ENCODE measurements at regions not wholly inside any gene's neighbourhood (a gene's known extent, or its start where the extent isn't known, plus 50 kb on each side); places are given as distances from the start of the nearest gene placed in this dataset.

GRCh38 chr15:38672814-38673670 lies 108.4 kb upstream of the RASGRP1 start:
- H3K4me3 ChIP-seq (ENCODE audit: extremely low read depth, insufficient read depth, low read length, poor library complexity, severe bottlenecking), result no peak overlapping the region
- WGBS, 2 experiments (ENCODE audit: insufficient coverage in 2 of 2), result 85 to 94% methylated on average over 12 to 13 of the region's 14 CpGs

DNA sequence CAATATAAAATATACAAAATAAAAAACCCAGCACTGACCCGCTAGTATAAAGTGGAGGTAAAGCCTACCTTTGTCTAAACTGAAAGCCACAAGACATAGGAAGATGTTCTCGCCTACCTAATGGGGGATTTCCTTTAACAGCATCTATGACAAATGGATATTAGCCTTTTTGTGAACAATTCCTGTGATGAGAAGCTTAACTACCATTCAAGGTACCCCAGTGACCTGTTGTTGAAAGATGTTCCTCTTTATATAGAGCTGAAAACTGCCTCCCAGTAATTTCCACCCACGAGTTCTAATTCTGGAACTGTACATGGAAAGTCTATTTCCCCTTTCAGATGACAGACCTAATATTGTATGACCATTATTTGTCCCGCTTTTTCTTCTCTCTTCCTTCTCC lies 109.8 kb upstream of the RASGRP1 start:
- 81 to 95% methylated on average over 3 to 4 of the region's 4 CpGs for WGBS, 2 experiments (ENCODE audit: insufficient coverage in 2 of 2)
- Histone ChIP-seq H3K4me1 (ENCODE audit: control insufficient read depth, insufficient read depth, low read length, poor library complexity, severe bottlenecking) (no peaks in the 10 kb centered on the region), H3K27ac (ENCODE audit: low read depth, low read length, severe bottlenecking) (no peak overlapping the region), H3K4me3 (ENCODE audit: extremely low read depth, insufficient read depth, low read length, poor library complexity, severe bottlenecking) (no peak overlapping the region), H3K9me3 (ENCODE audit: control insufficient read depth, low read length) (no peaks in the 10 kb centered on the region), H3K36me3 (ENCODE audit: control insufficient read depth, insufficient read depth, low read length) (no peaks in the 10 kb centered on the region)

More at GRCh38 chr15:38672814-38673670, 108.4 kb upstream of the RASGRP1 start:
- Histone ChIP-seq H3K27ac (ENCODE audit: low read depth, low read length, severe bottlenecking) (no peak overlapping the region), H3K36me3 (ENCODE audit: control insufficient read depth, insufficient read depth, low read length) (no peaks in the 10 kb centered on the region), H3K4me1 (ENCODE audit: control insufficient read depth, insufficient read depth, low read length, poor library complexity, severe bottlenecking) (no peaks in the 10 kb centered on the region), H3K9me3 (ENCODE audit: control insufficient read depth, low read length) (no peaks in the 10 kb centered on the region)

GRCh38 chr15:38678281-38678680 lies 113.7 kb upstream of the RASGRP1 start:
- Histone ChIP-seq H3K36me3 (ENCODE audit: control insufficient read depth, insufficient read depth, low read length) (no peaks in the 10 kb centered on the region), H3K4me3 (ENCODE audit: extremely low read depth, insufficient read depth, low read length, poor library complexity, severe bottlenecking) (no peak overlapping the region), H3K9me3 (ENCODE audit: control insufficient read depth, low read length) (no peaks in the 10 kb centered on the region), H3K4me1 (ENCODE audit: control insufficient read depth, insufficient read depth, low read length, poor library complexity, severe bottlenecking) (no peaks in the 10 kb centered on the region), H3K27ac (ENCODE audit: low read depth, low read length, severe bottlenecking) (no peak overlapping the region)
- WGBS, 2 experiments (ENCODE audit: insufficient coverage in 2 of 2), result no CpG with 5 or more reads among the region's 2 CpGs

GRCh38 chr15:38680775-38681174 lies 116.2 kb upstream of the RASGRP1 start:
- 100% methylated on average over 2 of the region's 5 CpGs; no CpG with 5 or more reads in 1 of the 2 experiments for WGBS, 2 experiments (ENCODE audit: insufficient coverage in 2 of 2)
- Histone ChIP-seq H3K4me3 (ENCODE audit: extremely low read depth, insufficient read depth, low read length, poor library complexity, severe bottlenecking) (no peak overlapping the region), H3K36me3 (ENCODE audit: control insufficient read depth, insufficient read depth, low read length) (no peaks in the 10 kb centered on the region), H3K9me3 (ENCODE audit: control insufficient read depth, low read length) (no peaks in the 10 kb centered on the region), H3K4me1 (ENCODE audit: control insufficient read depth, insufficient read depth, low read length, poor library complexity, severe bottlenecking) (no peaks in the 10 kb centered on the region), H3K27ac (ENCODE audit: low read depth, low read length, severe bottlenecking) (no peak overlapping the region)

DNA sequence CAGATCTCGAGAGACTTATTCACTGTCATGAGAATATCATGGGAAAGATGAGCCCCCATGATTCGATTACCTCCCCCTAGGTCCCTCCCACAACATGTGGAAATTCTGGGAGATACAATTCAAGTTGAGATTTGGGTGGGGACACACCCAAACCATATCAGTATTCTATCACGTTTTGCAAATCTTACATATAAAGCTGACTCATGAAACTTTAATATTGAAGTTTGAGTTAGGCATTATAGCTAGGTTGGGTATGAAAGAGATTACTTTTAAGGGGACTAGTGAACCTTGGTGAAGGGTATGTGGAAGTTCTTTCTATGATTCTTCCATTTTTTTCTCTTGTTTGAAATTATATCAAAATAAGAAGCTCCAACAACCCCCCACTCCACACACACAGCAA lies 117.7 kb upstream of the RASGRP1 start:
- WGBS, 2 experiments (ENCODE audit: insufficient coverage in 2 of 2), result no CpG with 5 or more reads among the region's 3 CpGs
- no peak overlapping the region for H3K4me3 ChIP-seq (ENCODE audit: extremely low read depth, insufficient read depth, low read length, poor library complexity, severe bottlenecking)
- no peaks in the 10 kb centered on the region for H3K4me1 ChIP-seq (ENCODE audit: control insufficient read depth, insufficient read depth, low read length, poor library complexity, severe bottlenecking)
- H3K9me3 ChIP-seq (ENCODE audit: control insufficient read depth, low read length), result no peaks in the 10 kb centered on the region
- H3K36me3 ChIP-seq (ENCODE audit: control insufficient read depth, insufficient read depth, low read length), result no peaks in the 10 kb centered on the region
- no peak overlapping the region for H3K27ac ChIP-seq (ENCODE audit: low read depth, low read length, severe bottlenecking)

GRCh38 chr15:38682861-38683260 lies 118.2 kb upstream of the RASGRP1 start:
- Histone ChIP-seq H3K27ac (ENCODE audit: low read depth, low read length, severe bottlenecking) (no peak overlapping the region), H3K9me3 (ENCODE audit: control insufficient read depth, low read length) (no peaks in the 10 kb centered on the region), H3K36me3 (ENCODE audit: control insufficient read depth, insufficient read depth, low read length) (no peaks in the 10 kb centered on the region), H3K4me1 (ENCODE audit: control insufficient read depth, insufficient read depth, low read length, poor library complexity, severe bottlenecking) (no peaks in the 10 kb centered on the region), H3K4me3 (ENCODE audit: extremely low read depth, insufficient read depth, low read length, poor library complexity, severe bottlenecking) (no peak overlapping the region)
- 85 to 90% methylated on average over 1 to 2 of the region's 2 CpGs for WGBS, 2 experiments (ENCODE audit: insufficient coverage in 2 of 2)

DNA sequence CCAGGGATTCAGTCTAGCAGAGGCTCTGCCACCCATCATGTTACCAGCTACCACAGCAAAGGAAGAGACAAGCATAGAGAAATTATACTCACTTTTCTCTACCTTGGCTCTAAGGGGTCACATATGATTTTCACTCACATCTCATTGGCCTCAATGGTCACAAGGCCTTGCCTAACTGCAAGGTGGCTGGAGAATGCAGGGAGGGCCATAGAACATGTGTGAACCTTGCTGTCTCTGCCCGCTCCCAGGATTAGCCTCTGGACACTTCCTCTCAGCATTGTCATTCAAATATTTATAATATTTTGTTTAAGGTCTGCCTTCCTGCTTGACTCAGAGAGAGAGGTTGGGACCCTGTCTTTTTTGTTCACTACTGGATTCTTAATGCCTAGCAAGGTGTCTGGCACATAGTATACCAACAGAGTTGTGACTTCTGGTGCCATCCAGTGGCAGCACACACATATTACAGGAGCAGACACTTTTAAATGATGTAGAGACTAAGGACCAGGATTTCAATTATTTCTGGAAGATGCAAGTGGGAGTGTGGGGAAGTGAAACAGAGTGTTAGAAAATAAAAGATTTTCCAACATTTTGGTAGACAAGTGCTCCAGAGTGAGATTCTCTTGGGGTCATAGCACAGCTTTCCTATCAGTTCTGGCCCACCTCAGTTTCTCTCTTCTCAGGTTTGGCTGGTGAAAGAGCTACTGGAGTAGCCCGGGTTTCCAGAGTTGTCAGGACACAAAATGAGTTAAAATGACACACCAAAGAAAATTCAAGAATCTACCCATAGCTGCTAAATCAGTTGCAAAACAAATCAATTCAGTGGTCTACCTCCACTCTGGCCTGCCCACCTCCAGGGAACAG lies 119.0 kb upstream of the RASGRP1 start:
- Histone ChIP-seq H3K9me3 (ENCODE audit: control insufficient read depth, low read length) (no peaks in the 10 kb centered on the region), H3K27ac (ENCODE audit: low read depth, low read length, severe bottlenecking) (no peak overlapping the region), H3K36me3 (ENCODE audit: control insufficient read depth, insufficient read depth, low read length) (no peaks in the 10 kb centered on the region), H3K4me1 (ENCODE audit: control insufficient read depth, insufficient read depth, low read length, poor library complexity, severe bottlenecking) (no peaks in the 10 kb centered on the region), H3K4me3 (ENCODE audit: extremely low read depth, insufficient read depth, low read length, poor library complexity, severe bottlenecking) (no peak overlapping the region)
- WGBS, 2 experiments (ENCODE audit: insufficient coverage in 2 of 2), result 100% methylated on average over 1 of the region's 2 CpGs

DNA sequence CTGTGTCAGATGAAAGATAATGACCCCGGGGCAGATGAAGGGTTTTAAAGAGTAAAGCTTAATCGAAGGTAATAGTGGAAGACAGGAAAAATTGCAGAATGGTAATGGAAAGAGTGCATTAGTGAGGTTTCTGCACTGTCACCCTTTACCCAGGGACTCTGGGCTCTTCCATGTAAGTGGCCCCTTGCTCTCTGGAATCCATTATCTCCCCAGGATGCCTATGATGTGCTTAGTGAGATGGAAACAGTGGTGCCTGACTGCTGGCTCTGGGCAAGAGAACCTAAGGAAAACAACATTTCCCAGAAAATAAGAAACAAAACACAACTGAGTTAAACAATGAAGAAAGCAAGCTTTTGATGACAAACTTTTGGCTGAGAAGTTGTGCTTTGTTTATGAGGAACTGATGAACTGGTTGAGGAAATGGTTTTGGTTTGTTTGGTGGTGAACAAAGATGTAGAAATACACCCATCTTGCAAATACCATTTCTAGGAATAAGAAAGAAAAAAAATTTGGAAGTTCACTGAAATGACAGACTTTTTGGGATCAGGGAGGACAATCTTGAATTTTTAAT lies 119.9 kb upstream of the RASGRP1 start:
- H3K27ac ChIP-seq (ENCODE audit: low read depth, low read length, severe bottlenecking), result no peak overlapping the region
- WGBS, 2 experiments (ENCODE audit: insufficient coverage in 2 of 2), result 73 to 77% methylated on average over 2 of the region's 2 CpGs
- no peaks in the 10 kb centered on the region for H3K36me3 ChIP-seq (ENCODE audit: control insufficient read depth, insufficient read depth, low read length)
- no peaks in the 10 kb centered on the region for H3K4me1 ChIP-seq (ENCODE audit: control insufficient read depth, insufficient read depth, low read length, poor library complexity, severe bottlenecking)
- no peaks in the 10 kb centered on the region for H3K9me3 ChIP-seq (ENCODE audit: control insufficient read depth, low read length)
- H3K4me3 ChIP-seq (ENCODE audit: extremely low read depth, insufficient read depth, low read length, poor library complexity, severe bottlenecking), result no peak overlapping the region

DNA sequence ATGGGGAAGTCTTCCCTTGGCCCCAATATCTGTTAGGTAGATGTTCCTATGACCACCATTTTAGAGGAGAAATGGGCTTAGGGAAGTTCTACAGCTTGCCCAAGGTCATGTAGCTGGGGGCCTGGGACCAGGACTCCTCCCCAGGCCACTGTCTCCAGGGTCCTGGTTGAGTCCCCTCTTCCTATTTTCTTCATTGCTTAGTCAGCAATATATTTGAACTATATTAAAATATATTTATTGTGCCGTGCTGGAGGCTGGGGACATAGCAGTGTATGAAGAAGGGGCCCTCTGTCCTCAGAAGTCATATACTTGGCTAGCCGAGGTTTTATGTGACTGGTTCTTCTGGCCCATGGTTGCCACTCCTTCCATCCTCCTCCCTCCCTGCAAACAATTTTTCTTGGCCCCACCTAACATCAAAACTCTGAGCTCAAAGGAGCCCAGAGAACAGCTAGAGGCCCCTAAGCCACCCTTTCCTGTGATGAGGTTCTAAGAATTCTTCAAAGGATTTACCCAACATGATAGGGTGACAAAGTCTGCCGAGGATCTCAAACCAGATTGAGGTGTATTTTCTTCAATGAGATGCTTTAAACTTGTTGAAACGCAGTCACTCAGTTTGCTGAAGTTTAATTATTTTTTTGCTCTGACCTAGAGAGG lies 121.2 kb upstream of the RASGRP1 start:
- no peaks in the 10 kb centered on the region for H3K4me1 ChIP-seq (ENCODE audit: control insufficient read depth, insufficient read depth, low read length, poor library complexity, severe bottlenecking)
- 80 to 88% methylated on average over 1 to 2 of the region's 4 CpGs for WGBS, 2 experiments (ENCODE audit: insufficient coverage in 2 of 2)
- no peaks in the 10 kb centered on the region for H3K9me3 ChIP-seq (ENCODE audit: control insufficient read depth, low read length)
- no peaks in the 10 kb centered on the region for H3K36me3 ChIP-seq (ENCODE audit: control insufficient read depth, insufficient read depth, low read length)
- no peak overlapping the region for H3K27ac ChIP-seq (ENCODE audit: low read depth, low read length, severe bottlenecking)
- H3K4me3 ChIP-seq (ENCODE audit: extremely low read depth, insufficient read depth, low read length, poor library complexity, severe bottlenecking), result no peak overlapping the region

DNA sequence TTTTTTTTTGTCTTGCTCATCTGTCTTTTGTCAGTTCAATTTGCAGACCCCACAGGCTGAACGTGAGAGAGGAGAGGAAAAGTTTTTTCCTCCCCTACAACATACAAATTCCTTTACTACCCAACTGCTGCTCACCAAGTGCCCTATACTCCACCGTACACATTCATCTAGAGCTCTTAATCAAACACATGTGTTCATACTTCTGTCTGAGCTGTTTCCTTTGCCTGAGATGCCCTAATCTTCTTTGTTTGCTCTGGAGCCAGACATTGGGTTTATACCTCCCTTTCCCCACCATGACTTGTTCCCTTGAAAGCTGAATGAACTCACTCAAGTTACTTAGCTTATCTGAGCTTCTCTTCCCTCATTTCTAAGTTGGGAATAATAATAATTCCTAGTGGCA lies 122.7 kb upstream of the RASGRP1 start:
- Histone ChIP-seq H3K27ac (ENCODE audit: low read depth, low read length, severe bottlenecking) (no peak overlapping the region), H3K9me3 (ENCODE audit: control insufficient read depth, low read length) (no peaks in the 10 kb centered on the region), H3K4me3 (ENCODE audit: extremely low read depth, insufficient read depth, low read length, poor library complexity, severe bottlenecking) (no peak overlapping the region), H3K36me3 (ENCODE audit: control insufficient read depth, insufficient read depth, low read length) (no peaks in the 10 kb centered on the region), H3K4me1 (ENCODE audit: control insufficient read depth, insufficient read depth, low read length, poor library complexity, severe bottlenecking) (no peaks in the 10 kb centered on the region)
- 84 to 100% methylated on average over 1 of the region's 2 CpGs for WGBS, 2 experiments (ENCODE audit: insufficient coverage in 2 of 2)

All from mesodermal cell (in vitro differentiated cells).